Activated T-helper 1 cell treated with anti-CD3 and anti-CD28 coated beads, Interleukin-12 subunit alpha, Interleukin-12 subunit beta, Interleukin-2, Interleukin-4 antibody, amounts not matched to agents 30 ng/mL and 10 ng/mL and 1 ng/mL, durations not matched to agents 14 hours and 24 hours and 36 hours (primary cell): ENCODE measurements at regions not wholly inside any gene's neighbourhood (a gene's known extent, or its start where the extent isn't known, plus 50 kb on each side); places are given as distances from the start of the nearest gene placed in this dataset.

Source experiments
- DNase-seq: peaks from one replicate; pipeline ENCODE4 v3.0.0; 2021; ENCODE audit warnings: low spot score
- H3K27ac Mint-ChIP-seq: one replicate; pipeline ENCODE4 v1.8.0; 2021; ENCODE audit warnings: mild to moderate bottlenecking, mixed read lengths
- H3K27me3 Mint-ChIP-seq: one replicate; pipeline ENCODE4 v1.8.0; 2022; ENCODE audit warnings: mild to moderate bottlenecking, moderate library complexity, mixed read lengths; ENCODE audit not compliant: insufficient read depth
- H3K36me3 Mint-ChIP-seq: one replicate; pipeline ENCODE4 v1.8.0; 2021; ENCODE audit warnings: low read depth, mixed read lengths
- H3K4me1 Mint-ChIP-seq: one replicate; pipeline ENCODE4 v1.8.0; 2021; ENCODE audit warnings: low read depth, mixed read lengths
- H3K4me3 Mint-ChIP-seq: one replicate; pipeline ENCODE4 v1.8.0; 2021; ENCODE audit warnings: mild to moderate bottlenecking, moderate library complexity, mixed read lengths
- H3K9me3 Mint-ChIP-seq: one replicate; pipeline ENCODE4 v1.8.0; 2021; ENCODE audit warnings: mixed read lengths
- intact Hi-C: fragments of 100-400 bp; cut with micrococcal nuclease; formaldehyde crosslinking; loops from one replicate; pipeline ENCODE4 v1.15.1; 2024

DNA sequence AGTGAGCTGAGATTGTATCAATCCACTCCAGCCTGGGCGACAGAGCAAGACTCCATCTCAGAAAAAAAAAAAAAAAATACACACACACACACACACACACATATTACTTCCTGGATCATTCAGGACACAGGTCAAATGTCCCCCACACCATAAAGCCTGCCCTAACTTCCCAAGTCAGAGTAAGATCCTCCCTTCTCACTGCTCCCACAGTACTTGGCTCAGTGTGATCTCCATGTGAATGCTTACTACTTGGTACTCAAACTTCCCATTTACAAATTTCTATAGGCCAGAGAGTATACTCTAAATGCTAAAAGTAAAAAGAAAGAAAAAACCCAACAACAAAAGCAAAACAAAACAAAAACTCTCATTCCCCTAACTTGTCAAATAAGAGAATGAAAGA is 386.8 kb downstream of the SLITRK6 start:
- Mint-ChIP-seq H3K9me3 (no peaks in the 10 kb centered on the region), H3K4me3 (no peak overlapping the region), H3K27ac (no peak overlapping the region), H3K36me3 (no peaks in the 10 kb centered on the region), H3K4me1 (no peaks in the 10 kb centered on the region), H3K27me3 (no peaks in the 10 kb centered on the region)
- intact Hi-C loops: no loop called here
- no peak for DNase-seq

DNA sequence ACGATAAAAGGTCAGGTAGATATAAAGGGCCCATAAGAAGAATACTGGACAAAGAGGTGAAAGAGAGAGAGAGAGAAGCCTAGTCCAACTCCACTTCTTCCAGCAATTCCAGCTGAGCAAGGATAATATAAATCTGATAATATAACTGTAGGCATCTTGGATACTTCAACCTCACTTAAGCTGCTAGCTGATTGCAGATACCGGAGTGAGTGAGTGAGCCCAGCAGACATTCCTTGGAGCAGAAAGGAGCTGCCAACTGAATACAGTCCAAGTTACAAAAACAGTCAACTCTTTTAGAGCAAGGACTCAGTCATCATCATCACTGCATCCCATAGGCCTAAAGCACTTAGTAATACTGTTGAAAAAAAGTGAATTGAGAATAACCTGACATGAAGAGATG is 387.6 kb downstream of the SLITRK6 start:
- Mint-ChIP-seq H3K4me3 (no peak overlapping the region), H3K27me3 (no peaks in the 10 kb centered on the region), H3K9me3 (no peaks in the 10 kb centered on the region), H3K36me3 (no peaks in the 10 kb centered on the region), H3K27ac (no peak overlapping the region), H3K4me1 (no peaks in the 10 kb centered on the region)
- intact Hi-C loops: no loop called here
- no peak for DNase-seq

DNA sequence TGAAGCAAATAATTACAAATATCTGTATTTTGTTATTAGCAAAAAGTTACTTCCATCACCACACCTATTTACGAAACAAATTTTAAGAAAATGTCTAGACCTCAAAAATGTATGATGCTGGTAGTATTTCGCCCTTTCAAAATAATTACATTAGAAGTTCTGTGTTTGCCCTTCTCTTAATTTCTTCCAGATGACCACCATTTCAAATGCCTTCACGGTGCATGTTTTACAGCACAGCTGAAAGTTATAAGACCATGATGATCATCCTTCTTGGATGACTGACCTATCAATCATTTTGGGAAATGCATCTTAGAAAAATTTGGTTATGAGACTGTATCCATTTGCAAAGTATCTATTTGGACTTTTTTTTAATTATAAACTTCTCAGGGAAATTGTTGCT is 390.8 kb downstream of the SLITRK6 start:
- Mint-ChIP-seq H3K27ac (no peak overlapping the region), H3K9me3 (no peaks in the 10 kb centered on the region), H3K4me3 (no peak overlapping the region), H3K4me1 (no peaks in the 10 kb centered on the region), H3K27me3 (no peaks in the 10 kb centered on the region), H3K36me3 (no peaks in the 10 kb centered on the region)
- intact Hi-C loops: no loop called here
- no peak for DNase-seq

GRCh38 chr13:85406269-85406975 is 392.8 kb downstream of the SLITRK6 start:
- Mint-ChIP-seq H3K36me3 (no peaks in the 10 kb centered on the region), H3K4me1 (no peaks in the 10 kb centered on the region), H3K4me3 (no peak overlapping the region), H3K9me3 (no peaks in the 10 kb centered on the region), H3K27me3 (no peaks in the 10 kb centered on the region), H3K27ac (no peak overlapping the region)
- DNase-seq: no peak
- intact Hi-C loops: no loop called here

DNA sequence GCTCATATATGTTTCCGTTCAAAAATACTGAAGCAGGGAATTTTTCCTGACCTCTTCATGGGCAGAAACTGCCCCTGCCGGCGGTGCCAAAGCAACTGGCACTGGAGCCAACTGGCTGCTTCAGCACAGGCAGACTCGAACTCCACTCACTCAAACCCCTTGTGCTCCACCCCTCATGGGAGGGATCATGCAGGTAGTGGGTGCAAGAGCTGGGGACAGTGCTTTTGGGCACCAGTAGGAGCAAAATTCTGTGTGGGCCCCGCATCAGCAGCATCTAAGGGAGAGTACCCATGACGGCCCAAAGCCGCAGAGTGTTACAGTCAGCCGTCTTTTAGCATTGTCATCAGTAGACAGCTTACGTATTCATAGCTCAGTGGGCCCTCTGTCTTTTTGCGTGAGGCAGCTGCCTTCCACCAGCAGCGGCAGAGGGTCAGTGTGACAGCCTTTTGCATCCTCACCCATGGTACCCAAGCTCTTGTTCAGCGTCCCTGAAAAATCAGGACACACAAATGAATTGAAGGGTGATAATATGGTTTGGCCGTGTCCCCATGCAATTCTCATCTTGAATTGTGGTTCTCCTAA is 393.8 kb downstream of the SLITRK6 start:
- H3K27ac Mint-ChIP-seq: no peak overlapping the region
- intact Hi-C loops: no loop called here
- no peaks in the 10 kb centered on the region for H3K4me1 Mint-ChIP-seq
- DNase-seq: no peak
- no peaks in the 10 kb centered on the region for H3K27me3 Mint-ChIP-seq
- no peak overlapping the region for H3K4me3 Mint-ChIP-seq
- no peaks in the 10 kb centered on the region for H3K9me3 Mint-ChIP-seq
- no peaks in the 10 kb centered on the region for H3K36me3 Mint-ChIP-seq

GRCh38 chr13:85386424-85386823 is 412.8 kb downstream of the SLITRK6 start:
- H3K4me3 Mint-ChIP-seq: no peak overlapping the region

DNA sequence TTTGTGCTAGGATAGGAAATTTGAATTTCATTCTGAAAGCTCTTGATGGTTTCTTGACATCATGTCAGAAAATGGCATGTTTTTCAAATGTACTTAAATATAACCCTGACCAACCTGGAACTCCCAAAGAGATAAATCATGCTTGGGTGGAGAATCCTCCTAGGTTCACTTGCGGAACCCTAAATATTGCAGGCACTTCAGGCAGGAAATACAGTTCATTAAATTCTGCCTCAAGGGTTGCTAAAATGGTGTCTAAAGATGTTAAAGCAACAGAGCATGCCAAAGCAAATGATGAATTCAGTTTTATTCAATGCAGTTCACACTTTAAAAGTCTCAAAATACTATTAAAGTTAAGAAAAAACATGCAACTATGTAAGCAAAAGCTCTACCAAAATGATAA is 415.9 kb downstream of the SLITRK6 start:
- H3K36me3 Mint-ChIP-seq: no peaks in the 10 kb centered on the region
- H3K27ac Mint-ChIP-seq: no peak overlapping the region

More at GRCh38 chr13:85386424-85386823, 412.8 kb downstream of the SLITRK6 start:
- Mint-ChIP-seq H3K9me3 (peaks cover 10% of the 10 kb centered on the region), H3K27me3 (no peaks in the 10 kb centered on the region), H3K4me1 (no peaks in the 10 kb centered on the region), H3K36me3 (no peaks in the 10 kb centered on the region), H3K27ac (no peak overlapping the region)
- intact Hi-C loops: no loop called here
- no peak for DNase-seq

DNA sequence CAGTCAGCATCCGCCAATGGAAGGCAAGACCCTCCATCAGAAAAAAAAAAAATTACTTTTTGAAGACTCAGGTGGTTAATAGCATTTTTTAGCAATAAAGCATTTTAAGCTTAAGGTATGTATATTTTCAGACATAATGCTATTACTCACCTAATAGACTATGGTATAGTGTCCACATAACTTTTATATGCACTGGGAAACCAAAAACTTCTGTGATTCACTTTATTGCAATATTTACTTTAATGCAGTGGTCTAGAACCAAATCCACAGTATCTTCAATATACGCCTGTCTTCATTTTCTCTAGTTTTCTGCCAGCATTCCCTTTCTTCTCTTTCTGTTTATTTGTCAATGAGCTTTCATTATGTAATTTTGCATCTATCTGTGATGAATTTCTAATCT is 418.1 kb downstream of the SLITRK6 start:
- DNase-seq: no peak
- H3K27me3 Mint-ChIP-seq: no peaks in the 10 kb centered on the region
- H3K4me1 Mint-ChIP-seq: no peaks in the 10 kb centered on the region
- H3K27ac Mint-ChIP-seq: no peak overlapping the region
- intact Hi-C loops: no loop called here
- H3K36me3 Mint-ChIP-seq: no peaks in the 10 kb centered on the region
- H3K4me3 Mint-ChIP-seq: no peak overlapping the region
- H3K9me3 Mint-ChIP-seq: peaks cover 4% of the 10 kb centered on the region

More for the DNA sequence above, 415.9 kb downstream of the SLITRK6 start:
- Mint-ChIP-seq H3K4me1 (no peaks in the 10 kb centered on the region), H3K9me3 (peaks cover 8% of the 10 kb centered on the region), H3K4me3 (no peak overlapping the region), H3K27me3 (no peaks in the 10 kb centered on the region)
- intact Hi-C loops: no loop called here
- no peak for DNase-seq

DNA sequence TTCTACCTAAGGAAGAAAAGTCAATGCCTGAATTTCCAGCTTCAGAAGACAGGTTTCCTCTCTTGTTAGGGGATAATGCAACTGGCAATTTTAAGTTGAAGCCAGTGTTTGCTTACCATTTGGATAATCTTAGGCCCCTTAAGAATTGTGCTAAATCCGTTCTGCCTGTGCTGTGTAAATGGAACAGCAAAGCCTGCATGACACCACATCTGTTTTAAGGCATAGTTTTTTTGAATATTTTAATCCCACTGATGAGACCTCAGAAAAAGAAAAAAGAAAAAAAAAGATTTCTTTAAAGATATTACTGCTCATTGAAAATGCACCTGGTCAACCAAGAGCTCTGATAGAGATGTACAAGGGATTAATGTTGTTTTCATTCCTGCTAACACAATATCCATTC is 419.2 kb downstream of the SLITRK6 start:
- DNase-seq: no peak
- H3K9me3 Mint-ChIP-seq: peaks cover 4% of the 10 kb centered on the region
- H3K4me3 Mint-ChIP-seq: no peak overlapping the region
- H3K27me3 Mint-ChIP-seq: no peaks in the 10 kb centered on the region
- intact Hi-C loops: no loop called here
- no peaks in the 10 kb centered on the region for H3K36me3 Mint-ChIP-seq
- H3K4me1 Mint-ChIP-seq: no peaks in the 10 kb centered on the region
- H3K27ac Mint-ChIP-seq: no peak overlapping the region

GRCh38 chr13:85379433-85379832 is 419.8 kb downstream of the SLITRK6 start:
- Mint-ChIP-seq H3K27me3 (no peaks in the 10 kb centered on the region), H3K27ac (no peak overlapping the region), H3K4me3 (no peak overlapping the region), H3K36me3 (no peaks in the 10 kb centered on the region), H3K9me3 (peaks cover 4% of the 10 kb centered on the region), H3K4me1 (no peaks in the 10 kb centered on the region)
- no peak for DNase-seq
- intact Hi-C loops: no loop called here

DNA sequence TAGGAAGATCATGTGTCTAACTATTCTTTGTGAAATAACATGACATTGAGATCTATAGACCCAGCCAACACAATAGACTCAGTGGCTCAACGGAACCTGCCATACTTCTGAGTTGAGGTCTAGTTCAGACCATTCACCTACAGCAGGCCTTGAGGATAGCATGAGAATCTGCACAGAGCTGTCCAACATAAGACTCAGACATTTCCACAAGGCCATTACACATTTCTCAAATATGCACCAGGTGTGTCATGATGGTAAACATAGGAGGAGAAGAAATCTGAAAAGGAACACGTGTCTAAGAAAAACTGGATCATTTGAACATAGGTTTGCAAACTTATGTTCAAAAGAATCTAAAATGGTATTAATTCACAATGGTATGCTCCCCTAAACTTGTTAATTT is 421.4 kb downstream of the SLITRK6 start:
- Mint-ChIP-seq H3K4me3 (no peak overlapping the region), H3K36me3 (no peaks in the 10 kb centered on the region), H3K9me3 (peaks cover 4% of the 10 kb centered on the region), H3K4me1 (no peaks in the 10 kb centered on the region), H3K27me3 (no peaks in the 10 kb centered on the region), H3K27ac (no peak overlapping the region)
- no peak for DNase-seq
- intact Hi-C loops: no loop called here

DNA sequence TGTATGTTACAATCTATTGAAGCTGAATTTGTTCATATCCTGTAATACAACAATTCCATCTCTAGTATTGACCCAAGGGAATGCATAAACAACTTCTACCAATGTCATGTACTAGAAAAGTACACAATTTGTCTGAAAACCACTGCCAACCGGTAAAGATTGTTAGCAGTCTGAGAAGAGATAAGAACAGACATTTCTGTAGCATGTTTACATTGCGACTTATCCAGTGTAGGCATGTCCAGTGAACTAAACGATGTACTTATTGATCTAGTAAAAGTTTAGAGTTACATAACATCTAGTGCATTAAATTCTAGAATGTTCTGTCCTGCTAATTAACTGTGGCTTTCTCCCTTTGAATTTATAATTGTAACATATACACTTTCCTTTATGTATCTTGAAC is 425.9 kb downstream of the SLITRK6 start:
- no peaks in the 10 kb centered on the region for H3K36me3 Mint-ChIP-seq

DNA sequence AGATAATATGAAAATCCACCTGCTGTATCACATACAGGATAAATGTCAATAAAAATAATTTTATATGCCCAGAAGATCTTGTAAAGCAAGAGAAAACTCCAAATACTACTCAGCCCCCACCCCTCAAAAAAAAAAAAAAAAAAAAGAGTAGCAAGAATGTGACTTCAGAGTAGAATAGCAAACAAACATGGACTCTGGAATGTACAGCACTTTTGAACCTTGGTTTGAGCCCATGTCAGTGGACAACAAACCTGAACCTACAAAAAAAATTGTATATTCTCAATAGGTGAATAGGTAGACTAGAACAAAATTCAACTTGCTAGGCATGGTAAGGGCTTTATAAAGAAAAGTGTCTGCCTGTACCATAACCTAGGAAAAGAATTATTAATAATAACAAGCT is 428.0 kb downstream of the SLITRK6 start:
- Mint-ChIP-seq H3K36me3 (no peaks in the 10 kb centered on the region), H3K9me3 (no peaks in the 10 kb centered on the region), H3K4me3 (no peak overlapping the region), H3K4me1 (no peaks in the 10 kb centered on the region), H3K27me3 (no peaks in the 10 kb centered on the region), H3K27ac (no peak overlapping the region)
- DNase-seq: no peak
- intact Hi-C loops: no loop called here

More for the DNA sequence above, 425.9 kb downstream of the SLITRK6 start:
- Mint-ChIP-seq H3K4me1 (no peaks in the 10 kb centered on the region), H3K27me3 (no peaks in the 10 kb centered on the region), H3K4me3 (no peak overlapping the region), H3K9me3 (no peaks in the 10 kb centered on the region), H3K27ac (no peak overlapping the region)
- no peak for DNase-seq
- intact Hi-C loops: no loop called here

DNA sequence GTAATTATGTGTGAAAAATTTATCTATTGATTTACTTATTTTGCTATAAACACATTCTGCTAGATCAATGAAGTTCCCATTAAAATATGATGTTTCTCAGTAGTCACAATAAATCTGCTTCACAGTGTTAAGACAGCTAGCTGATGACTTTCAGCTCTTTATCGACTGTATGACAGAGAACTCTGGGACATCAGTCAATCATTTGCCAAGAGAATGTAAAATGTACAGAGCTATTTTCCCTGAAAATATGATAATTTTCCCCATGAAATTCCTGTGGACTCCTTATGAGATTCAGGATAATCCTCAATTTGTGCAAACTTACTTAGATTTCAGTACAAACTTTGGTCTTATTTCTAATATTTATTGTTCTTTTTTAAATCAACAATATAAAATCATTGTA is 430.5 kb downstream of the SLITRK6 start:
- no peaks in the 10 kb centered on the region for H3K4me1 Mint-ChIP-seq
- DNase-seq: no peak
- no peaks in the 10 kb centered on the region for H3K27me3 Mint-ChIP-seq
- no peaks in the 10 kb centered on the region for H3K9me3 Mint-ChIP-seq
- no peak overlapping the region for H3K27ac Mint-ChIP-seq
- H3K36me3 Mint-ChIP-seq: no peaks in the 10 kb centered on the region
- intact Hi-C loops: no loop called here
- H3K4me3 Mint-ChIP-seq: no peak overlapping the region
